ENCODE measurements at regions not wholly inside any gene's neighbourhood (a gene's known extent, or its start where the extent isn't known, plus 50 kb on each side); places are given as distances from the start of the nearest gene placed in this dataset.
"Not testable (repeated sequence)": the region's sequence is repeated elsewhere in the genome, so short reads cannot be mapped to it uniquely, and the experiment has no call there.

DNA sequence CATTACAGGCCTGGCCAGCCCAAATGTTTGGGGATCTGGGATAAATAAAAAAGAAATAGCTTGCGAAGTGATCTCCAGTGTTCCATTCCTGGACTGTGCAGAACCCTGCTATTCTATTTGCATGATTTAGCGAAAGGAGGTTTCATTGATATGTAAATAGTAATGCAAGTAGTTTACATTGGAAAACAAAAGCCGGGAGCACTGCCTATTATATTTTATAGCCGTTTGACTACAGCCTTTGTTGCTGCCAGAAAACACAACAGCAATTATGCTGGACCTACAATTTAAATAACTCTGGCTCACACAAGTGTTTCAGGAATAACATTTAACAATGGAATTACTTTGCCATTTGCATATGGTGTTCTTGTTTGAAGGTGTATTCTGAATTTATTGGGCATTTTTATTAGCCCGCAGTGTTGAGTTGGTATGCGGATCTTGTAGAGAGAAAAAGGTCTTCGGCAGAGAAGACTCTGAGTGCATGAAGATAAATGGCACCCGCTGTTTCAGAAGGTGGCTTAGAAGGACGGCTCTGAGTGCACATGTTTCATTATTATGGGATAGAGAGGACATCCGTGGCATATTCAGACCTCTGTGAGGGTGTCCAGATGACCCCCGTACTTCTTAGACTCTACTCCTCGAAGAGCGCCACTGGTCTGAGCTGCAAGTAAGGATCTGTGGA lies 315.0 kb downstream of the BRD1 start:
- Histone ChIP-seq H3K27me3 (no peaks in the 10 kb centered on the region), H3K36me3 (no peaks in the 10 kb centered on the region), H3K9me3 (peaks cover 0 to 14% (median 5%) of the 10 kb centered on the region in 12 donors), H3K4me3 (no peak overlapping the region), H3K27ac (no peak overlapping the region), H3K4me1 (no peaks in the 10 kb centered on the region)
- no peak for TF ChIP-seq POLR2A (IDR thresholded peaks at IDR 0.05)
- TF ChIP-seq, protein P1, sequence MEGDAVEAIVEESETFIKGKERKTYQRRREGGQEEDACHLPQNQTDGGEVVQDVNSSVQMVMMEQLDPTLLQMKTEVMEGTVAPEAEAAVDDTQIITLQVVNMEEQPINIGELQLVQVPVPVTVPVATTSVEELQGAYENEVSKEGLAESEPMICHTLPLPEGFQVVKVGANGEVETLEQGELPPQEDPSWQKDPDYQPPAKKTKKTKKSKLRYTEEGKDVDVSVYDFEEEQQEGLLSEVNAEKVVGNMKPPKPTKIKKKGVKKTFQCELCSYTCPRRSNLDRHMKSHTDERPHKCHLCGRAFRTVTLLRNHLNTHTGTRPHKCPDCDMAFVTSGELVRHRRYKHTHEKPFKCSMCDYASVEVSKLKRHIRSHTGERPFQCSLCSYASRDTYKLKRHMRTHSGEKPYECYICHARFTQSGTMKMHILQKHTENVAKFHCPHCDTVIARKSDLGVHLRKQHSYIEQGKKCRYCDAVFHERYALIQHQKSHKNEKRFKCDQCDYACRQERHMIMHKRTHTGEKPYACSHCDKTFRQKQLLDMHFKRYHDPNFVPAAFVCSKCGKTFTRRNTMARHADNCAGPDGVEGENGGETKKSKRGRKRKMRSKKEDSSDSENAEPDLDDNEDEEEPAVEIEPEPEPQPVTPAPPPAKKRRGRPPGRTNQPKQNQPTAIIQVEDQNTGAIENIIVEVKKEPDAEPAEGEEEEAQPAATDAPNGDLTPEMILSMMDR (IDR thresholded peaks at IDR 0.05) = no peak
- ATAC-seq (no peak), DNase-seq (no peak)
- intact Hi-C loops (cut with DNase I) = no loop called here
- WGBS, 4 donors = 78 to 86% (median 82%) methylated on average over 13 of the region's 13 CpGs

DNA sequence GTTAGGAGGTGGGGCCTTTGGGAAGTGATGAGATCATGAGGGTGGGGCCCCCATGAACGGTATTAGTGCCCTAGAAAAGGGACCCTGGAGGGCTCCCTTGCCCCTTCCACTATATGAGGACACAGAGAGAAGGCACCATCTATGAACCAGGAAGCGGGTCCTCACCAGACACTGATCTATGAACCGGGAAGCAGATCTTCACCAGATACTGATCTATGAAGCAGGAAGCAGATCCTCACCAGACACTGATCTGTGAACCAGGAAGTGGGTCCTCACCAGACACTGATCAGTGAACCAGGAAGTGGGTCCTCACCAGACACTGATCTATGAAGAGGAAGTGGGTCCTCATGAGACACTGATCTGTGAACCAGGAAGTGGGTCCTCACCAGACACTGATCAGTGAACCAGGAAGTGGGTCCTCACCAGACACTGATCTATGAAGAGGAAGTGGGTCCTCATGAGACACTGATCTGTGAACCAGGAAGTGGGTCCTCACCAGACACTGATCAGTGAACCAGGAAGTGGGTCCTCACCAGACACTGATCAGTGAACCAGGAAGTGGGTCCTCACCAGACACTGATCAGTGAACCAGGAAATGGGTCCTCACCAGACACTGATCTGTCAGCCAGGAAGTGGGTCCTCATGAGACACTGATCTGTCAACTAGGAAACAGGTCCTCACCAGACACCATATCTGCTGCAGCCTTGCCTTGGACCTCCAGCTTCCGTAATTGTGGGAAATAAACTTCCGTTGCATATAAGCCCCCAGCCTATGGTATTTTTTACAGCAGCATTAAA lies 316.1 kb downstream of the BRD1 start:
- H3K36me3 ChIP-seq; DNase-seq; ATAC-seq; H3K27ac ChIP-seq; H3K4me1 ChIP-seq; H3K27me3 ChIP-seq; intact Hi-C loops (cut with DNase I); H3K4me3 ChIP-seq: not testable (repeated sequence)
- H3K9me3 ChIP-seq = peaks cover 0 to 14% (median 5%) of the 10 kb centered on the region in 12 donors
- WGBS, 4 donors = 91 to 94% (median 93%) methylated on average over 5 of the region's 5 CpGs

DNA sequence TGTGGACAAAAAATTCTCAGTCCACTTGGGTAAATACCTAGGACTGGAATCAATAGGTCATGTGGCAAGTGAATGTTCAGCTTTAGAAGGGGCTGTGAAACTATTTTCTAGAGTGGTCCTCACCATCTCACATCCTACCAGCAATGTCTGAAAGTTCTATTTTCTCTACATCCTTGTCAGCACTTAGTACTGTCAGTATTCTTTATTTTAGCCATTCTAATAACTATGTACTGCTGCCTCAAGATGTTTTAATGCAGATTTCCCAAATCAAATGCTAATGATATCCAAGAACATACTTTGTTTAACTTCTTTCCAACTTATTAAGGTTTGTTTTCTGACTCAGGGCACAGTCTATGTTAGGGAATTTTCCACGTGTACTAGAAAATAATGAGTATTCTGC lies 317.0 kb downstream of the BRD1 start:
- Histone ChIP-seq H3K27me3 (no peaks in the 10 kb centered on the region), H3K9me3 (peaks cover 0 to 14% (median 5%) of the 10 kb centered on the region in 12 donors), H3K4me3 (no peak overlapping the region), H3K4me1 (no peaks in the 10 kb centered on the region), H3K27ac (no peak overlapping the region), H3K36me3 (no peaks in the 10 kb centered on the region)
- intact Hi-C loops (cut with DNase I) = no loop called here
- ATAC-seq = no peak
- TF ChIP-seq POLR2A (IDR thresholded peaks at IDR 0.05) = no peak
- TF ChIP-seq, protein P1 (IDR thresholded peaks at IDR 0.05) = no peak
- 82 to 95% (median 90%) methylated on average over 1 of the region's 1 CpG for WGBS, 4 donors
- DNase-seq = no peak

DNA sequence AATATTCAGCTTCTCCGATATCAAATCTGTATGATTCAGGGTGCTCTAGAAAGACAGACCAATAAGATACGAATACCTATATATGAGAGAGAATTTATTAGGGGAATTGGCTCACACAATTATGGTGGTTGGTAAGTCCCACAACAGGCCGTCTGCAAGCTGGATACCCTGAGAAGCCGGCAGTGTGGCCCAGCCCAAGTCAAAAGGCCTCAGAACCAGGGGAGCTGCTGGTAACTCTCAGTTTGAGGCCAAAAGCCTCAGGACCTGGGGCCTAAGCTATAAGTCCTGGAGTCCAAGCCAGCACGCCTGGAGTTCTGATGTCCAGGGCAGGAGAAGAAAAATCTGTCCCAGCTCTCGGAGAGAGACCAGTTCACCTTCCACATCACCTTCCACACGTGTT lies 318.7 kb downstream of the BRD1 start:
- 83 to 87% (median 86%) methylated on average over 7 of the region's 7 CpGs for WGBS, 4 donors
- DNase-seq (no peak), ATAC-seq (no peak)
- no peaks in the 10 kb centered on the region for H3K27me3 ChIP-seq
- no peak for TF ChIP-seq POLR2A (IDR thresholded peaks at IDR 0.05)
- TF ChIP-seq, protein P1 (IDR thresholded peaks at IDR 0.05) = no peak
- intact Hi-C loops (cut with DNase I) = no loop called here
- H3K36me3 ChIP-seq = no peaks in the 10 kb centered on the region
- peaks cover 0 to 14% (median 5%) of the 10 kb centered on the region in 12 donors for H3K9me3 ChIP-seq
- H3K4me3 ChIP-seq = no peak overlapping the region
- H3K4me1 ChIP-seq = no peaks in the 10 kb centered on the region
- H3K27ac ChIP-seq = no peak overlapping the region

Measured in heart left ventricle (tissue), 16 donors.